IMR-90 (cell line): ENCODE measurements at regions not wholly inside any gene's neighbourhood (a gene's known extent, or its start where the extent isn't known, plus 50 kb on each side); places are given as distances from the start of the nearest gene placed in this dataset.

Source experiments
- ATAC-seq: fragments of 200-7000 bp; cut with Tn5 transposase; 2 replicates; pipeline ENCODE4 v1.9.1; 2020; ENCODE audit warnings: low read depth, mild to moderate bottlenecking, moderate library complexity
- BruUV-seq: library from RNA; stranded (reverse); fragments of 400-500 nt; replicated peaks from 2 replicates; lab custom pipeline; 2021; lab: Mats Ljungman, UMichigan
- CTCF ChIA-PET: fragments of 300-600 bp; formaldehyde crosslinking; extraction: SDS; loops from one replicate; lab custom pipeline; 2021; ENCODE audit warnings: antibody characterized with exemption; lab: Yijun Ruan, JAX
- POLR2A ChIA-PET: fragments of 300-600 bp; sonication (Branson Sonifier 250); formaldehyde crosslinking; loops from one replicate; lab custom pipeline; 2022; ENCODE audit warnings: antibody characterized with exemption; ENCODE audit not compliant: unreplicated experiment; lab: Charles Lee
- DNase-seq: peaks from one replicate; pipeline ENCODE4 v3.0.0; 2013
- H2AFZ ChIP-seq: replicated peaks from 2 replicates; pipeline ENCODE3; 2013; ENCODE audit warnings: low read length, mild to moderate bottlenecking; ENCODE audit not compliant: poor library complexity
- H2AK5ac ChIP-seq: 2 replicates; pipeline ENCODE4 v1.6.1; 2013; ENCODE audit warnings: low read depth, low read length, inconsistent platforms
- H2AK9ac ChIP-seq: replicated peaks from 2 replicates; pipeline ENCODE3; 2013; ENCODE audit warnings: mild to moderate bottlenecking, low read depth, low read length, moderate library complexity; ENCODE audit not compliant: poor library complexity
- H2BK120ac ChIP-seq: 2 replicates; pipeline ENCODE4 v1.6.1; 2013; ENCODE audit warnings: low read depth, low read length, inconsistent platforms
- H2BK15ac ChIP-seq: 3 replicates; pipeline ENCODE4 v1.6.1; 2013; ENCODE audit warnings: low read depth, low read length, inconsistent platforms
- H2BK20ac ChIP-seq: 2 replicates; pipeline ENCODE4 v1.6.1; 2013; ENCODE audit warnings: low read depth, mild to moderate bottlenecking, inconsistent platforms, low read length, moderate library complexity
- H2BK5ac ChIP-seq: 2 replicates; pipeline ENCODE4 v1.6.1; 2013; ENCODE audit warnings: mild to moderate bottlenecking, low read depth, low read length, inconsistent platforms; ENCODE audit not compliant: poor library complexity, severe bottlenecking
- H3K14ac ChIP-seq: replicated peaks from 2 replicates; pipeline ENCODE4 v1.6.1; 2013; ENCODE audit warnings: low read depth, low read length, inconsistent platforms
- H3K18ac ChIP-seq: 2 replicates; pipeline ENCODE4 v1.6.1; 2013; ENCODE audit warnings: low read depth, low read length, control low read depth
- H3K23ac ChIP-seq: 2 replicates; pipeline ENCODE4 v1.6.1; 2013; ENCODE audit warnings: low read depth, low read length, inconsistent platforms
- H3K27ac ChIP-seq: 2 replicates; pipeline ENCODE4 v1.5.1; 2013; ENCODE audit warnings: mild to moderate bottlenecking, control low read depth, low read length; ENCODE audit not compliant: insufficient read depth
- H3K27me3 ChIP-seq: 2 replicates; pipeline ENCODE4 v1.6.1; 2013; ENCODE audit warnings: low read length; ENCODE audit not compliant: control insufficient read depth, insufficient read depth
- H3K36me3 ChIP-seq: 2 replicates; pipeline ENCODE4 v1.6.1; 2013; ENCODE audit warnings: low read length, mixed read lengths; ENCODE audit not compliant: control insufficient read depth, insufficient read depth
- H3K4ac ChIP-seq: 2 replicates; pipeline ENCODE4 v1.6.1; 2013; ENCODE audit warnings: low read depth, low read length, inconsistent platforms
- H3K4me1 ChIP-seq: 2 replicates; pipeline ENCODE4 v1.6.1; 2013; ENCODE audit warnings: low read length, mixed read lengths; ENCODE audit not compliant: control insufficient read depth, insufficient read depth
- H3K4me2 ChIP-seq: 2 replicates; pipeline ENCODE4 v1.6.1; 2013; ENCODE audit warnings: low read depth, mild to moderate bottlenecking, control low read depth, low read length, moderate library complexity
- H3K4me3 ChIP-seq: 2 replicates; pipeline ENCODE4 v1.5.1; 2013; ENCODE audit warnings: low read depth, mild to moderate bottlenecking, control low read depth, low read length, moderate library complexity; ENCODE audit not compliant: insufficient read depth
- H3K56ac ChIP-seq: 2 replicates; pipeline ENCODE4 v1.6.1; 2013; ENCODE audit warnings: low read length, inconsistent platforms; ENCODE audit not compliant: insufficient read depth; ENCODE audit errors: extremely low read depth
- H3K79me1 ChIP-seq, 2 experiments: 2 replicates each; pipeline ENCODE4 v1.6.1; 2013; ENCODE audit warnings: low read length in 2 of 2, inconsistent platforms in 1 of 2, low read depth in 1 of 2
- H3K9ac ChIP-seq: 2 replicates; pipeline ENCODE4 v1.6.1; 2013; ENCODE audit warnings: low read depth, low read length, control low read depth
- H3K9me1 ChIP-seq: 2 replicates; pipeline ENCODE4 v1.6.1; 2013; ENCODE audit warnings: low read length, inconsistent platforms; ENCODE audit not compliant: insufficient read depth
- H3K9me3 ChIP-seq: 2 replicates; pipeline ENCODE4 v1.6.1; 2013; ENCODE audit warnings: low read length; ENCODE audit not compliant: control insufficient read depth, insufficient read depth
- H4K20me1 ChIP-seq: 2 replicates; pipeline ENCODE4 v1.6.1; 2013; ENCODE audit warnings: low read length, inconsistent platforms; ENCODE audit not compliant: insufficient read depth
- H4K5ac ChIP-seq: 2 replicates; pipeline ENCODE4 v1.6.1; 2013; ENCODE audit warnings: mild to moderate bottlenecking, low read depth, low read length, control low read depth
- H4K8ac ChIP-seq, 2 experiments: 2 replicates each; pipeline ENCODE4 v1.6.1; 2013; ENCODE audit warnings: low read depth in 2 of 2, low read length in 2 of 2, control low read depth in 1 of 2, inconsistent platforms in 1 of 2
- H4K91ac ChIP-seq: 2 replicates; pipeline ENCODE4 v1.6.1; 2013; ENCODE audit warnings: low read depth, low read length, inconsistent platforms; ENCODE audit not compliant: insufficient read depth
- BHLHE40 ChIP-seq: fragments of 150-350 bp; IDR thresholded peaks from 2 replicates; pipeline ENCODE4 v1.6.1; 2016; ENCODE audit warnings: mild to moderate bottlenecking, low read depth, low read length
- CEBPB ChIP-seq: IDR thresholded peaks from 2 replicates; pipeline ENCODE4 v1.6.1; 2012; ENCODE audit warnings: low read depth, low read length, improper control_type of control experiment
- CTCF ChIP-seq: conservative IDR thresholded peaks from 2 replicates; pipeline ENCODE4 v1.5.1; 2012; ENCODE audit warnings: mild to moderate bottlenecking, low read depth, low read length, improper control_type of control experiment
- ELK1 ChIP-seq: fragments of 150-350 bp; IDR thresholded peaks from 2 replicates; pipeline ENCODE4 v1.6.1; 2016; ENCODE audit warnings: low read depth, mild to moderate bottlenecking, low read length, moderate library complexity, borderline replicate concordance
- FOS ChIP-seq: fragments of 150-350 bp; IDR thresholded peaks from 2 replicates; pipeline ENCODE4 v1.6.1; 2016; ENCODE audit warnings: low read depth, low read length
- MAFK ChIP-seq: IDR thresholded peaks from 2 replicates; pipeline ENCODE4 v1.6.1; 2012; ENCODE audit warnings: low read depth, low read length, improper control_type of control experiment
- MAZ ChIP-seq: IDR thresholded peaks from 2 replicates; pipeline ENCODE4 v1.6.1; 2012; ENCODE audit warnings: low read depth, mild to moderate bottlenecking, low read length, improper control_type of control experiment, moderate library complexity, borderline replicate concordance
- MXI1 ChIP-seq: IDR thresholded peaks from 2 replicates; pipeline ENCODE4 v1.6.1; 2012; ENCODE audit warnings: low read depth, mild to moderate bottlenecking, low read length, moderate library complexity, borderline replicate concordance
- NFE2L2 ChIP-seq: fragments of 150-350 bp; IDR thresholded peaks from 2 replicates; pipeline ENCODE4 v1.6.1; 2016; ENCODE audit warnings: low read depth, mild to moderate bottlenecking, low read length
- RAD21 ChIP-seq: IDR thresholded peaks from 2 replicates; pipeline ENCODE4 v1.6.1; 2012; ENCODE audit warnings: low read length, improper control_type of control experiment
- RCOR1 ChIP-seq: IDR thresholded peaks from 2 replicates; pipeline ENCODE4 v1.6.1; 2012; ENCODE audit warnings: mild to moderate bottlenecking, low read length, improper control_type of control experiment; ENCODE audit not compliant: insufficient replicate concordance
- RFX5 ChIP-seq: IDR thresholded peaks from 2 replicates; pipeline ENCODE4 v1.8.0; 2012; ENCODE audit warnings: low read depth, mild to moderate bottlenecking, low read length, moderate library complexity
- SMC3 ChIP-seq: fragments of 150-350 bp; IDR thresholded peaks from 2 replicates; pipeline ENCODE4 v1.6.1; 2016; ENCODE audit warnings: low read depth, mild to moderate bottlenecking, antibody characterized with exemption, low read length, moderate library complexity
- USF2 ChIP-seq: fragments of 150-350 bp; IDR thresholded peaks from 2 replicates; pipeline ENCODE4 v1.6.1; 2017; ENCODE audit warnings: mild to moderate bottlenecking, antibody characterized with exemption, low read length, low read depth
- WGBS, 2 experiments: methylation state at CpG; one replicate each; pipeline versions ENCODE4 v1.1.5 to v1.1.7; 2013; ENCODE audit warnings: missing lambda C conversion rate in 2 of 2; ENCODE audit not compliant: insufficient read length in 1 of 2; ENCODE audit errors: extremely low coverage in 2 of 2; 5-methylcytosine and 5-hydroxymethylcytosine counted together
- dilution Hi-C: fragments of 300-500 bp; cut with HindIII; formaldehyde crosslinking; loops from one replicate; pipeline ENCODE4 v1.14.3; 2018; ENCODE audit warnings: low sequenced_read_pairs; ENCODE audit not compliant: unreplicated experiment
- in situ Hi-C: fragments of 300-500 bp; cut with MboI; formaldehyde crosslinking; loops from 3 replicates; pipeline ENCODE4 v1.14.3; 2019; ENCODE audit warnings: low sequenced_read_pairs, inconsistent platforms, mixed read lengths
- intact Hi-C: fragments of 100-400 bp; cut with micrococcal nuclease; formaldehyde crosslinking; loops from 2 replicates; pipeline ENCODE4 v1.10.0; 2022

GRCh38 chr13:30114571-30115256 lies 192.6 kb downstream of the KATNAL1 start:
- no peak overlapping the region for H4K91ac ChIP-seq
- no peak overlapping the region for H4K5ac ChIP-seq
- H3K4me3 ChIP-seq = peak overlapping the region; percentile 61
- intact Hi-C loops (loop anchor here (1.0 kb wide), 1 partner anchor 606 kb away; no protein-coding TSS in a partner anchor), dilution Hi-C loops (no loop called here), in situ Hi-C loops (loop anchor here (5.0 to 10.0 kb wide), 4 partner anchors 190 to 602 kb away; no protein-coding TSS in a partner anchor)
- H3K4ac ChIP-seq = no peak overlapping the region
- DNase-seq = peak; percentile 82
- TF ChIP-seq FOS = no peak
- no peak for TF ChIP-seq CEBPB
- no peak for TF ChIP-seq USF2
- no peak for TF ChIP-seq NFE2L2
- TF ChIP-seq SMC3 = peak; percentile 97
- TF ChIP-seq RFX5 = no peak
- no peak for TF ChIP-seq MAZ
- TF ChIP-seq BHLHE40 = peak; percentile 89
- TF ChIP-seq MAFK = peak; percentile 47; the same call in 1 of the 2 replicates
- TF ChIP-seq MXI1 = no peak
- TF ChIP-seq ELK1 = no peak
- no peak for TF ChIP-seq RCOR1
- peak; percentile 88 for TF ChIP-seq CTCF
- peak; percentile 89 for TF ChIP-seq RAD21
- no peak overlapping the region for H3K9ac ChIP-seq
- peaks cover 3% of the 10 kb centered on the region; the same call in 1 of the 2 replicates for H3K4me1 ChIP-seq
- no peak overlapping the region for H3K18ac ChIP-seq
- ChIA-PET CTCF (interaction anchor here (0.6 to 2.4 kb wide), 15 partner anchors 10 to 604 kb away, joined by 3 to 29 read pairs (median 3); partner anchors contain the start of gene UBL3), POLR2A (interaction anchor here (0.6 kb wide), 1 partner anchor 434 kb away, joined by 3 read pairs; no protein-coding TSS in a partner anchor)
- no peak overlapping the region for H2AK5ac ChIP-seq
- peak overlapping the region; percentile 88 for H2AFZ ChIP-seq
- WGBS, 2 experiments = 2% methylated on average over 20 of the region's 67 CpGs; no CpG with 5 or more reads in 1 of the 2 experiments
- H3K14ac ChIP-seq = no peak overlapping the region
- H2AK9ac ChIP-seq = peak overlapping the region; percentile 22
- peak; percentile 79 for ATAC-seq
- 0 out of 2 replicates have a peak, but pooled peaks cover 2% of the 10 kb centered on the region for H3K9me1 ChIP-seq
- no peak overlapping the region for H3K27ac ChIP-seq
- H3K36me3 ChIP-seq = no peaks in the 10 kb centered on the region
- H2BK120ac ChIP-seq = no peak overlapping the region
- H4K8ac ChIP-seq = no peak overlapping the region
- H3K9me3 ChIP-seq = no peaks in the 10 kb centered on the region
- no peaks in the 10 kb centered on the region for H4K20me1 ChIP-seq
- no peaks in the 10 kb centered on the region for H3K79me1 ChIP-seq
- H2BK20ac ChIP-seq = no peak overlapping the region
- no peaks in the 10 kb centered on the region; the same call in 1 of the 2 replicates for H3K27me3 ChIP-seq
- H2BK15ac ChIP-seq = no peak overlapping the region
- H3K56ac ChIP-seq = no peak overlapping the region
- no peak overlapping the region for H2BK5ac ChIP-seq
- no peak overlapping the region for H3K23ac ChIP-seq
- peak overlapping the region; percentile 87 for H3K4me2 ChIP-seq
- BruUV-seq = no TSS peak
